Left ventricle myocardium inferior (tissue), 1 donor: ENCODE measurements at regions not wholly inside any gene's neighbourhood (a gene's known extent, or its start where the extent isn't known, plus 50 kb on each side); places are given as distances from the start of the nearest gene placed in this dataset.
A peak's percentile ranks its signal among the peaks of the same experiment; 100 is the strongest.

ENCODE experiments used
- DNase-seq: peaks from one replicate; pipeline ENCODE4 v3.0.0-alpha.2; 2020
- H3K27ac ChIP-seq: fragments of 200-600 bp; replicated peaks from 2 replicates; pipeline ENCODE4 v1.8.0; 2021
- H3K27me3 ChIP-seq: fragments of 200-600 bp; 2 replicates; pipeline ENCODE4 v1.8.0; 2021; ENCODE audit warnings: low read depth
- H3K36me3 ChIP-seq: fragments of 200-600 bp; 2 replicates; pipeline ENCODE4 v1.8.0; 2021
- H3K4me1 ChIP-seq: fragments of 200-600 bp; 2 replicates; pipeline ENCODE4 v1.8.0; 2021
- H3K4me3 ChIP-seq: fragments of 200-600 bp; 2 replicates; pipeline ENCODE4 v1.8.0; 2021; ENCODE audit warnings: mild to moderate bottlenecking, moderate library complexity
- H3K9me3 ChIP-seq: fragments of 200-600 bp; replicated peaks from 2 replicates; pipeline ENCODE4 v1.8.0; 2021
- intact Hi-C: fragments of 100-400 bp; cut with micrococcal nuclease; formaldehyde crosslinking; loops from one replicate; pipeline ENCODE4 v1.11.0; 2022
- TF ChIP-seq, protein P1 (sequence below): fragments of 200-600 bp; IDR thresholded peaks from 2 replicates; pipeline ENCODE4 v1.8.0; 2021; ENCODE audit warnings: antibody characterized with exemption, mild to moderate bottlenecking, borderline replicate concordance
- donor health status: DM: no; HTN: yes; CAD: no; lungs with severe emphysema.

DNA sequence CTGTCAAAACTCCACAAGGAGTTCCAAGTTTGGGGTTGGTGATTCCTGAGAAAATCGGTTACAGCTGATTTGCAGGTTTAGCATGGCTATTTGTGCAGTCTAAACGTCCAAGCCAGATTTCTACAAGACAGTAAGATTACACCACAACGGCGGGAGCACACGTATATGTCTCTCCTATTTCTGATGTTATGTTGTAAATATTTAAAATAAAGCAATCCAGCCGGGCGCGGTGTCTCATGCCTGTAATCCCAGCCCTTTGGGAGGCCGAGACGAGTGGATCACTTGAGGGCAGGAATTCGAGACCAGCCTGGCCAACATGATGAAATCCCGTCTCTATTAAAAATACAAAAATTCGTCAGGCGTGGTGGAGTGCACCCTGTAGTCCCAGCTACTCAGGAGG, 106.8 kb upstream of the IGF1R start:
- Histone ChIP-seq H3K27me3 (peaks cover 24% of the 10 kb centered on the region), H3K4me3 (no peak overlapping the region), H3K4me1 (no peaks in the 10 kb centered on the region), H3K27ac (no peak overlapping the region), H3K36me3 (no peaks in the 10 kb centered on the region), H3K9me3 (no peaks in the 10 kb centered on the region)
- no peak for DNase-seq
- intact Hi-C loops, result no loop called here
- TF ChIP-seq, protein P1, sequence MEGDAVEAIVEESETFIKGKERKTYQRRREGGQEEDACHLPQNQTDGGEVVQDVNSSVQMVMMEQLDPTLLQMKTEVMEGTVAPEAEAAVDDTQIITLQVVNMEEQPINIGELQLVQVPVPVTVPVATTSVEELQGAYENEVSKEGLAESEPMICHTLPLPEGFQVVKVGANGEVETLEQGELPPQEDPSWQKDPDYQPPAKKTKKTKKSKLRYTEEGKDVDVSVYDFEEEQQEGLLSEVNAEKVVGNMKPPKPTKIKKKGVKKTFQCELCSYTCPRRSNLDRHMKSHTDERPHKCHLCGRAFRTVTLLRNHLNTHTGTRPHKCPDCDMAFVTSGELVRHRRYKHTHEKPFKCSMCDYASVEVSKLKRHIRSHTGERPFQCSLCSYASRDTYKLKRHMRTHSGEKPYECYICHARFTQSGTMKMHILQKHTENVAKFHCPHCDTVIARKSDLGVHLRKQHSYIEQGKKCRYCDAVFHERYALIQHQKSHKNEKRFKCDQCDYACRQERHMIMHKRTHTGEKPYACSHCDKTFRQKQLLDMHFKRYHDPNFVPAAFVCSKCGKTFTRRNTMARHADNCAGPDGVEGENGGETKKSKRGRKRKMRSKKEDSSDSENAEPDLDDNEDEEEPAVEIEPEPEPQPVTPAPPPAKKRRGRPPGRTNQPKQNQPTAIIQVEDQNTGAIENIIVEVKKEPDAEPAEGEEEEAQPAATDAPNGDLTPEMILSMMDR, result no peak

DNA sequence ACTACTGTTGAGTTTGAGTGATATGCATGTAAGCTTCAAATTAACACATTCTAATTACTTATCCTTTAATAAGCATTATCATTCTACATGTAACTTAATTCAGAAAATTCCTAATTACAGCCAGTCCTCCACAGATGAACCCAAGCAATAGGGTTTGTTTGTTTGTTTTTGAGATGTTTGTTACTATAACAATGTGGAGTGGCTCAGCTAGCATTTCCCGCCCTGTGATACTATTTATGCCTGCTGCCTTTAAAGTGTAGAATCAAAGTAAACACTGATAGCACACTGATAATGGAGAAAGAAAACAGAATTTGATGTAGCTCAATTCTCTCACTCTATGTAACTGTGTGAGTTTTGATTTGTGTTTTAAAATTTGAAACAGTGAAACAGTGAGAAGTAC, 105.1 kb upstream of the IGF1R start:
- intact Hi-C loops, result no loop called here
- Histone ChIP-seq H3K4me1 (peaks cover 9% of the 10 kb centered on the region), H3K4me3 (no peak overlapping the region), H3K27ac (no peak overlapping the region), H3K36me3 (no peaks in the 10 kb centered on the region), H3K9me3 (no peaks in the 10 kb centered on the region), H3K27me3 (peaks cover 19% of the 10 kb centered on the region)
- DNase-seq, result no peak
- TF ChIP-seq, protein P1, result no peak

GRCh38 chr15:98546329-98546728, 102.0 kb upstream of the IGF1R start:
- TF ChIP-seq, protein P1, result no peak
- Histone ChIP-seq H3K9me3 (no peaks in the 10 kb centered on the region), H3K4me1 (peaks cover 18% of the 10 kb centered on the region), H3K36me3 (no peaks in the 10 kb centered on the region), H3K27me3 (peaks cover 31% of the 10 kb centered on the region), H3K27ac (no peak overlapping the region), H3K4me3 (no peak overlapping the region)
- DNase-seq, result no peak
- intact Hi-C loops, result no loop called here

GRCh38 chr15:98547275-98547674, 101.1 kb upstream of the IGF1R start:
- no peak for DNase-seq
- intact Hi-C loops, result no loop called here
- H3K27me3 ChIP-seq, result peaks cover 40% of the 10 kb centered on the region
- H3K4me1 ChIP-seq, result peaks cover 18% of the 10 kb centered on the region
- H3K27ac ChIP-seq, result no peak overlapping the region
- H3K9me3 ChIP-seq, result no peaks in the 10 kb centered on the region
- TF ChIP-seq, protein P1, result no peak
- no peaks in the 10 kb centered on the region for H3K36me3 ChIP-seq
- H3K4me3 ChIP-seq, result peak overlapping the region; percentile 72

GRCh38 chr15:98547741-98548138, 100.6 kb upstream of the IGF1R start:
- intact Hi-C loops, result no loop called here
- peaks cover 18% of the 10 kb centered on the region for H3K4me1 ChIP-seq
- no peak for DNase-seq
- no peaks in the 10 kb centered on the region for H3K9me3 ChIP-seq
- H3K27me3 ChIP-seq, result peaks cover 45% of the 10 kb centered on the region
- H3K4me3 ChIP-seq, result peak overlapping the region; percentile 72
- TF ChIP-seq, protein P1, result no peak
- H3K36me3 ChIP-seq, result no peaks in the 10 kb centered on the region
- H3K27ac ChIP-seq, result peak overlapping the region; percentile 68
